B cell (primary cell): ENCODE measurements at regions not wholly inside any gene's neighbourhood (a gene's known extent, or its start where the extent isn't known, plus 50 kb on each side); places are given as distances from the start of the nearest gene placed in this dataset.

Experiments
- ATAC-seq: fragments of 200-7000 bp; cut with Tn5 transposase; one replicate; pipeline ENCODE4 v1.10.0; 2021; ENCODE audit warnings: low read depth, mild to moderate bottlenecking, moderate number of reproducible peaks, moderate library complexity
- CTCF ChIA-PET: fragments of 350-600 bp; sonication (Branson Sonifier 250); formaldehyde crosslinking; loops from one replicate; lab custom pipeline; 2021; ENCODE audit warnings: antibody characterized with exemption, inconsistent platforms; lab: Charles Lee
- POLR2A ChIA-PET: fragments of 350-600 bp; sonication (Branson Sonifier 250); formaldehyde crosslinking; loops from one replicate; lab custom pipeline; 2021; ENCODE audit warnings: antibody characterized with exemption; lab: Charles Lee
- DNase-seq: peaks from one replicate; pipeline ENCODE4 v3.0.0; 2013
- H2AFZ ChIP-seq: 2 replicates; pipeline ENCODE4 v1.6.1; 2012; ENCODE audit warnings: mild to moderate bottlenecking, low read depth, low read length; ENCODE audit not compliant: insufficient read depth, poor library complexity, severe bottlenecking
- H3K27ac ChIP-seq, 2 donors: 1 replicate in 1 of 2; 2 replicates in 1 of 2; pipeline ENCODE4 v1.5.1; 2012 to 2013; ENCODE audit warnings: low read length in 2 of 2, mild to moderate bottlenecking in 2 of 2, moderate library complexity in 1 of 2
- H3K27me3 ChIP-seq, 4 experiments: fragments of 200-600 bp in 1 of 4; sonication (generic) in 1 of 4; replicated peaks in 1 of 4; 1 replicate in 2 of 4; 2 replicates in 2 of 4; pipeline versions ENCODE4 v1.6.1 to v1.7.0; 2013 to 2016; ENCODE audit warnings: low read length in 3 of 4, mild to moderate bottlenecking in 2 of 4, mixed read lengths in 1 of 4, moderate library complexity in 1 of 4; ENCODE audit not compliant: insufficient read depth in 4 of 4, control insufficient read depth in 3 of 4; ENCODE audit errors: control extremely low read depth in 1 of 4
- H3K36me3 ChIP-seq, 2 experiments: replicated peaks in 1 of 2; 1 replicate in 1 of 2; 2 replicates in 1 of 2; pipeline versions ENCODE4 v1.6.1 to v1.7.1; 2013; ENCODE audit warnings: low read length in 1 of 2; ENCODE audit not compliant: insufficient read depth in 2 of 2, control insufficient read depth in 1 of 2; ENCODE audit errors: control extremely low read depth in 1 of 2, extremely low read depth in 1 of 2
- H3K4me1 ChIP-seq, 2 donors: fragments of 200-600 bp in 1 of 2; sonication (generic) in 1 of 2; 1 replicate in 1 of 2; 2 replicates in 1 of 2; pipeline versions ENCODE4 v1.5.1 to v1.6.1; 2013 to 2017; ENCODE audit warnings: low read length in 2 of 2; ENCODE audit not compliant: control insufficient read depth in 2 of 2, insufficient read depth in 2 of 2
- H3K4me2 ChIP-seq: replicated peaks from 2 replicates; pipeline ENCODE3; 2012; ENCODE audit warnings: mild to moderate bottlenecking, low read depth, low read length; ENCODE audit not compliant: poor library complexity, severe bottlenecking
- H3K4me3 ChIP-seq, 5 experiments: fragments of 200-600 bp in 1 of 5; sonication (generic) in 1 of 5; 1 replicate in 3 of 5; 2 replicates in 2 of 5; pipeline versions ENCODE4 v1.5.1 to v1.7.0; 2011 to 2016; ENCODE audit warnings: low read length in 4 of 5, mild to moderate bottlenecking in 4 of 5, low read depth in 2 of 5, control low read depth in 1 of 5, moderate library complexity in 1 of 5; ENCODE audit not compliant: insufficient read depth in 1 of 5; ENCODE audit errors: control extremely low read depth in 1 of 5, extremely low read depth in 1 of 5
- H3K79me2 ChIP-seq: fragments of 200-600 bp; sonication (generic); one replicate; pipeline ENCODE4 v1.6.0; 2016; ENCODE audit warnings: low read length; ENCODE audit not compliant: control insufficient read depth, insufficient read depth
- H3K9ac ChIP-seq: fragments of 200-600 bp; sonication (generic); 2 replicates; pipeline ENCODE4 v1.6.1; 2017; ENCODE audit warnings: mild to moderate bottlenecking, low read length, moderate library complexity
- H3K9me3 ChIP-seq, 3 donors: one replicate each; pipeline versions ENCODE4 v1.6.1 to v1.7.1; 2013; ENCODE audit warnings: low read length in 2 of 3; ENCODE audit not compliant: control insufficient read depth in 2 of 3, insufficient read depth in 1 of 3; ENCODE audit errors: control extremely low read depth in 1 of 3
- H4K20me1 ChIP-seq: 2 replicates; pipeline ENCODE4 v1.6.0; 2012; ENCODE audit warnings: mild to moderate bottlenecking, low read length; ENCODE audit not compliant: insufficient read depth, control insufficient read depth, poor library complexity, severe bottlenecking
- H3K27ac Mint-ChIP-seq: one replicate; pipeline ENCODE4 v1.8.0; 2021; ENCODE audit warnings: mixed read lengths
- H3K27me3 Mint-ChIP-seq: one replicate; pipeline ENCODE4 v1.8.0; 2021; ENCODE audit warnings: mixed read lengths
- H3K4me1 Mint-ChIP-seq: one replicate; pipeline ENCODE4 v1.8.0; 2021; ENCODE audit warnings: mixed read lengths
- H3K4me3 Mint-ChIP-seq: one replicate; pipeline ENCODE4 v1.8.0; 2021; ENCODE audit warnings: mixed read lengths
- H3K9me3 Mint-ChIP-seq: one replicate; pipeline ENCODE4 v1.8.0; 2022; ENCODE audit warnings: mixed read lengths; ENCODE audit not compliant: insufficient read depth
- CTCF ChIP-seq: fragments of 200-600 bp; IDR thresholded peaks from one replicate; pipeline ENCODE4 v1.8.0; 2022; ENCODE audit warnings: antibody characterized with exemption, mild to moderate bottlenecking
- EZH2 ChIP-seq: IDR thresholded peaks from 2 replicates; pipeline ENCODE4 v1.6.1; 2012; ENCODE audit warnings: borderline replicate concordance, low read depth, mild to moderate bottlenecking, moderate library complexity, low read length; ENCODE audit not compliant: insufficient read depth, poor library complexity, severe bottlenecking
- WGBS: methylation state at CpG from one replicate; pipeline ENCODE4 v1.1.5; 2013; ENCODE audit warnings: missing lambda C conversion rate; ENCODE audit not compliant: insufficient coverage; 5-methylcytosine and 5-hydroxymethylcytosine counted together
- intact Hi-C: fragments of 100-400 bp; cut with micrococcal nuclease; formaldehyde crosslinking; loops from one replicate; pipeline ENCODE4 v1.10.0; 2022

- Mint-ChIP-seq H3K27ac (no peak overlapping the region), H3K27me3 (no peaks in the 10 kb centered on the region), H3K9me3 (no peaks in the 10 kb centered on the region), H3K4me3 (no peak overlapping the region), H3K4me1 (no peaks in the 10 kb centered on the region)
- no peak for ATAC-seq
- ChIA-PET POLR2A (interaction anchor here (0.6 kb wide), 1 partner anchor 494 kb away, joined by 6 read pairs; no protein-coding TSS in a partner anchor), CTCF (no interaction called here)
- no peaks in the 10 kb centered on the region for H3K79me2 ChIP-seq
- H3K9ac ChIP-seq = no peak overlapping the region
- TF ChIP-seq EZH2 (no peak), CTCF (no peak)
- WGBS = 75% methylated on average over 6 of the region's 13 CpGs
- H3K9me3 ChIP-seq = peaks cover 0 to 38% (median 0%) of the 10 kb centered on the region in 3 donors
- intact Hi-C loops = no loop called here
- H3K27ac ChIP-seq = no peak overlapping the region
- no peak overlapping the region for H3K4me2 ChIP-seq
- no peaks in the 10 kb centered on the region for H3K27me3 ChIP-seq
- no peak for DNase-seq
- H2AFZ ChIP-seq = no peak overlapping the region
- H4K20me1 ChIP-seq = no peaks in the 10 kb centered on the region
- no peak overlapping the region for H3K4me3 ChIP-seq
- no peaks in the 10 kb centered on the region for H3K4me1 ChIP-seq
- H3K36me3 ChIP-seq = no peaks in the 10 kb centered on the region
Observed at GRCh38 chr20:61052776-61053442, 199.2 kb upstream of the CDH4 start.

- no peak for TF ChIP-seq EZH2
- TF ChIP-seq CTCF = no peak
- Histone ChIP-seq H3K36me3 (no peaks in the 10 kb centered on the region), H3K9me3 (peaks cover 0 to 36% (median 0%) of the 10 kb centered on the region in 3 donors), H3K4me3 (no peak overlapping the region), H4K20me1 (no peaks in the 10 kb centered on the region), H3K9ac (no peak overlapping the region), H3K4me2 (no peak overlapping the region), H2AFZ (no peak overlapping the region), H3K79me2 (no peaks in the 10 kb centered on the region), H3K27ac (no peak overlapping the region), H3K27me3 (no peaks in the 10 kb centered on the region), H3K4me1 (no peaks in the 10 kb centered on the region)
- DNase-seq (no peak), ATAC-seq (no peak)
- POLR2A ChIA-PET = no interaction called here
- 96% methylated on average over 3 of the region's 4 CpGs for WGBS
- CTCF ChIA-PET = no interaction called here
- intact Hi-C loops = no loop called here
- Mint-ChIP-seq H3K27ac (no peak overlapping the region), H3K4me1 (no peaks in the 10 kb centered on the region), H3K9me3 (no peaks in the 10 kb centered on the region), H3K4me3 (no peak overlapping the region), H3K27me3 (no peaks in the 10 kb centered on the region)
Observed at GRCh38 chr20:61053487-61053886, 198.6 kb upstream of the CDH4 start.
